ENCODE measurements at regions not wholly inside any gene's neighbourhood (a gene's known extent, or its start where the extent isn't known, plus 50 kb on each side); places are given as distances from the start of the nearest gene placed in this dataset.
A peak's percentile ranks its signal among the peaks of the same experiment; 100 is the strongest.

- Histone ChIP-seq H3K4me3 (ENCODE audit: low read depth, low read length) (no peak overlapping the region), H3K27ac (no peak overlapping the region), H3K36me3 (replicated peaks) (no peaks in the 10 kb centered on the region), H3K27me3 (replicated peaks) (no peaks in the 10 kb centered on the region)
- in situ Hi-C loops (cut with HindIII; ENCODE audit: low pct_ligation_motif_present, low sequenced_read_pairs) = no loop called here
- TF ChIP-seq, protein P1, sequence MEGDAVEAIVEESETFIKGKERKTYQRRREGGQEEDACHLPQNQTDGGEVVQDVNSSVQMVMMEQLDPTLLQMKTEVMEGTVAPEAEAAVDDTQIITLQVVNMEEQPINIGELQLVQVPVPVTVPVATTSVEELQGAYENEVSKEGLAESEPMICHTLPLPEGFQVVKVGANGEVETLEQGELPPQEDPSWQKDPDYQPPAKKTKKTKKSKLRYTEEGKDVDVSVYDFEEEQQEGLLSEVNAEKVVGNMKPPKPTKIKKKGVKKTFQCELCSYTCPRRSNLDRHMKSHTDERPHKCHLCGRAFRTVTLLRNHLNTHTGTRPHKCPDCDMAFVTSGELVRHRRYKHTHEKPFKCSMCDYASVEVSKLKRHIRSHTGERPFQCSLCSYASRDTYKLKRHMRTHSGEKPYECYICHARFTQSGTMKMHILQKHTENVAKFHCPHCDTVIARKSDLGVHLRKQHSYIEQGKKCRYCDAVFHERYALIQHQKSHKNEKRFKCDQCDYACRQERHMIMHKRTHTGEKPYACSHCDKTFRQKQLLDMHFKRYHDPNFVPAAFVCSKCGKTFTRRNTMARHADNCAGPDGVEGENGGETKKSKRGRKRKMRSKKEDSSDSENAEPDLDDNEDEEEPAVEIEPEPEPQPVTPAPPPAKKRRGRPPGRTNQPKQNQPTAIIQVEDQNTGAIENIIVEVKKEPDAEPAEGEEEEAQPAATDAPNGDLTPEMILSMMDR (IDR thresholded peaks at IDR 0.05; ENCODE audit: low read depth, low read length, missing control alignments) = no peak
- no peak for DNase-seq
These were observed 400.0 kb downstream of the CTTN start for GRCh38 chr11:70798296-70798695.

DNA sequence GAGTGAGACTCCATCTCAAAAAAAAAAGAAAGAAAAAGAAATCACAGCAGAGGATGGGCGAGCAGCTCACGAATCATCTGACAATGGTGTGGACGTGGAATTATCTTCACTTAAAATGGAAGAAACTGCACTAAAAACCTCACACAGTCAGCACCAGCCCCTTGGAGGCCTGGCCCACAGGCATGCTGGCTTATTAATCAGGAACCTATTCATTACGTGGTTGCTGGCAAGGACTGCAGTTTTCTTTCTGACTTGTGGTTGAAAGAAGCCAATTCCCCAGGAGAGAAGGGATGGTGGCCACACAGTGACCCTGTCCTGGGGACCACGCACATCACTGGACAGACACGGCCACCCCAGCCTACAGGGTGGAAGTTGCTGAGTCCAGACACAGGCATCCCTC lies 401.1 kb downstream of the CTTN start:
- Histone ChIP-seq H3K4me3 (ENCODE audit: low read depth, low read length) (no peak overlapping the region), H3K36me3 (replicated peaks) (no peaks in the 10 kb centered on the region), H3K27ac (no peak overlapping the region), H3K27me3 (replicated peaks) (no peaks in the 10 kb centered on the region)
- in situ Hi-C loops (cut with HindIII; ENCODE audit: low pct_ligation_motif_present, low sequenced_read_pairs) = no loop called here
- DNase-seq = peak; percentile 58
- TF ChIP-seq, protein P1 (IDR thresholded peaks at IDR 0.05; ENCODE audit: low read depth, low read length, missing control alignments) = no peak

GRCh38 chr11:70802185-70802584 lies 403.9 kb downstream of the CTTN start:
- in situ Hi-C loops (cut with HindIII; ENCODE audit: low pct_ligation_motif_present, low sequenced_read_pairs) = no loop called here
- H3K27me3 ChIP-seq (replicated peaks) = no peaks in the 10 kb centered on the region
- TF ChIP-seq, protein P1 (IDR thresholded peaks at IDR 0.05; ENCODE audit: low read depth, low read length, missing control alignments) = no peak
- no peak overlapping the region for H3K4me3 ChIP-seq (ENCODE audit: low read depth, low read length)
- H3K27ac ChIP-seq = no peak overlapping the region
- no peaks in the 10 kb centered on the region for H3K36me3 ChIP-seq (replicated peaks)
- DNase-seq = no peak

GRCh38 chr11:70804139-70804837 lies 406.0 kb downstream of the CTTN start:
- TF ChIP-seq, protein P1 (IDR thresholded peaks at IDR 0.05; ENCODE audit: low read depth, low read length, missing control alignments) = no peak
- Histone ChIP-seq H3K27me3 (replicated peaks) (no peaks in the 10 kb centered on the region), H3K4me3 (ENCODE audit: low read depth, low read length) (no peak overlapping the region), H3K36me3 (replicated peaks) (no peaks in the 10 kb centered on the region), H3K27ac (no peak overlapping the region)
- in situ Hi-C loops (cut with HindIII; ENCODE audit: low pct_ligation_motif_present, low sequenced_read_pairs) = no loop called here
- DNase-seq = no peak

GRCh38 chr11:70805243-70805642 lies 406.9 kb downstream of the CTTN start:
- Histone ChIP-seq H3K36me3 (replicated peaks) (no peaks in the 10 kb centered on the region), H3K27ac (no peak overlapping the region), H3K27me3 (replicated peaks) (no peaks in the 10 kb centered on the region), H3K4me3 (ENCODE audit: low read depth, low read length) (no peak overlapping the region)
- no peak for DNase-seq
- TF ChIP-seq, protein P1 (IDR thresholded peaks at IDR 0.05; ENCODE audit: low read depth, low read length, missing control alignments) = no peak
- in situ Hi-C loops (cut with HindIII; ENCODE audit: low pct_ligation_motif_present, low sequenced_read_pairs) = no loop called here

GRCh38 chr11:70805971-70806370 lies 407.6 kb downstream of the CTTN start:
- DNase-seq = no peak
- no peak overlapping the region for H3K27ac ChIP-seq
- H3K36me3 ChIP-seq (replicated peaks) = no peaks in the 10 kb centered on the region
- no peak overlapping the region for H3K4me3 ChIP-seq (ENCODE audit: low read depth, low read length)
- TF ChIP-seq, protein P1 (IDR thresholded peaks at IDR 0.05; ENCODE audit: low read depth, low read length, missing control alignments) = no peak
- no peaks in the 10 kb centered on the region for H3K27me3 ChIP-seq (replicated peaks)
- in situ Hi-C loops (cut with HindIII; ENCODE audit: low pct_ligation_motif_present, low sequenced_read_pairs) = no loop called here
